NCI-H748 (cell line): ENCODE measurements at regions not wholly inside any gene's neighbourhood (a gene's known extent, or its start where the extent isn't known, plus 50 kb on each side); places are given as distances from the start of the nearest gene placed in this dataset.
A peak's percentile ranks its signal among the peaks of the same experiment; 100 is the strongest.

Experiments
- DNase-seq: peaks from one replicate; lab custom pipeline; 2025; ENCODE audit not compliant: unreplicated experiment; lab: John Stamatoyannopoulos, UW

DNA sequence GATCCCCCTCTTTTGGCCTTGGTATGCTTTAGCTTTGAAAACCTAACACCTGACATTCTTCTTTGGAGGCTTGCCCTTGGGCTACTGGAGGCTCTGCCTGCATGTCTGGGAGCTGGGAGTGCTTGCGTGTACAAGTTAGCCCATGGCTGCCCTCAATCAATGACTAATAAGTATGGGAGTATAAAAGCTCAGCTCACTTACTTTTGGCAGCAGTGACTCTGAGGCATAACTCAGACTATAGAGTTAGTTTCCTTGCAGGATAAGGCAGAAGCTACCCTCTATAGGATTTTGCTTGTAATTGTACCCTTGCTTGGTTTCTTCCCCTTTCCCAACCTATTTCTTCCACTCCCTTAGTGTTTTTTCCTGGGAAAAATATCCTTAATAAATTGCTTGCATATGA, 247.9 kb downstream of the PPP1R2C start:
- peak; percentile 5 for DNase-seq

GRCh38 chrX:42524379-42524778, 253.6 kb downstream of the PPP1R2C start:
- no peak for DNase-seq

- no peak for DNase-seq
Observed at GRCh38 chrX:42519666-42520231, 258.2 kb downstream of the PPP1R2C start.

GRCh38 chrX:42515939-42516338, 262.0 kb downstream of the PPP1R2C start:
- DNase-seq = no peak

DNA sequence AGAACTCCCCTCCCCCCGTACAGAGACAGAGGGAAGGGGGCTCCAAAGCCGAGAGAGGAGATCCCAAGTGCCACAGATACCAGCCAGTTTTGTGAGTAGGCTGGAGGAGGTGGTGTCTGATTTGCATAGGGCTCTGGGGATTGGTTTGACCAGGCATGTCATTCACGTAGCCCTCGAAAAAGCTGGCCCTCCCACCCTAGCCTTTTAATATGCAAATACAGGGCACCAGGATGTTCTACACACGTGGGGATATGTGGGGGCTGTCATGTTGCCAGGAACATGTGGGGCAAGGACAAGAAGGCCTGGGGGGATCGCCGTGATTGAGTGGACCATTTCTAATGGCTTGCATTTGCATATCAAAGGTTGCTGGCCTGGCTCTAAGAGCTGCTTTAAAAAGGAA, 272.9 kb downstream of the PPP1R2C start:
- DNase-seq = no peak

GRCh38 chrX:42499620-42500019, 278.3 kb downstream of the PPP1R2C start:
- DNase-seq = no peak

GRCh38 chrX:42497356-42497755, 280.6 kb downstream of the PPP1R2C start:
- DNase-seq = no peak

GRCh38 chrX:42496239-42496638, 281.7 kb downstream of the PPP1R2C start:
- peak; percentile 9 for DNase-seq

DNA sequence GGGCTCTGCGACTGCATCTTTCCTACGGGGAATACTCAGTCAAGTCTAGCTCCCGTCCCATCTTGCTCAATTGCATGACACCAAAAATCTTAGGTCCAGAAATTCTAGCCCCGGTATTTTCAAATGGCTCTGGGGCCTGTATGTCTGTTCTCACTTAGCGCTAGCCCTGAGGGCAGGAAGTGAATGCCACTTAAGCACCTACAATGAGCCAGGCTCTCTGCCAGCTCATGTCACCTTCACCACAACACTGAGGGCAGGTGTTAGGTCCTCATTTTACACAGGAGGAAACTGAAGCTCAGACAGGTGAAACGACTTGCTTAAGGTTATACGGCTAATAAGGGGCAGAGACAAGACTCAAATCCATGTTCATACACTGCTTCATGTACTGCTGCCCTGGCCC, 282.8 kb downstream of the PPP1R2C start:
- peak; percentile 88 for DNase-seq

DNA sequence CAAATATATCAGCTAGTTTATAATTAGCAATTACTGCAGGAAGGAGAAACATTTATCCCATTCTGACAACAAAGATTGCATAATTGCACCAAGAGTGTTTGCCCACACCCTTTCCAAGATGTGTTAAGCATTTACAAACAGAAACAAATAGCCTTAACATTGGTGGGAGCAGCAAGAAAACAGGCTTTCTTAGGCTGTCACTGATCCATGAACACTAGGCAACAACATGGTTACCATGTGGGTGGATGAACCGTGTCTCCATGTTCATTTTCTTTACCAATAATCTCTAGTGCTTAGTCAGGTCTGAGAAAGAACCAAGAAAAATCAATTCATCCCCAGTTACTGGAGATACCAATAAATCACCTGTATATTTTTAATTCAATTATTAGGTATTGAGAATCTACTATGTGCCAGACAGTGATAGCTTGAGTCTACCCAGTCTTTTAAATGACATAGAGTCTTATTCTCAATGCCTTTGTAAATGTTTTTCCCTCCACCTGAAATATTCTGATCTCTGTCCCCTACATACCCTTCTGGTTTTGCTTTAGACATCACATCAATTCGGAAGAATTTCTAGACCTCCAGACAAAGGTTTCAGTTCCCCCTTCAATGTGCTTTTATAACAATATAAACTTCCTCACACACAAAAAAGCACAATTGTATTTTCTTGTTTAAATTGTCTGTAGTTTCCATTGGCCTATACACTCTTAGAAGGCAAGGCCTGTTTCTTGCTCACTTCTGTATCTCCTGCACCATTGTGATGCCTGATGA, 286.6 kb downstream of the PPP1R2C start:
- DNase-seq = peak; percentile 34

DNA sequence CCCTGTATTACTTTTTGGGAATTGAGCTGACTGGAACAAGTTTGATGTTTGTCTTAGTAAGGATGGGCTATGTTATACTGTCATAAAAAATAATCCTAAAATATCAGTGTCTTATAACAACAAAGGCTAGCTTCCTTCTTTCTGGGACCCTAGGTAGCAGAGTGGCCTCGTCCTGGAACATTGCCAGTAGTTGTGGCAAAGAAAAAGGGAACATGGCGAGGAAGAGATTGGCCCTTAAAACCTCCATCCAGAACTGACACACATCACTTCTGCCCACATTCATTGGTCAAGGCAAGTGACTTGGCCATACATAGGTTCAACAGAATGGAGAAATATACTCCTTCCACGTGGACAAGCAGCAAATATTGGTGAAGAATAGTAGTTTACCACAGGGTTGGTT, 287.9 kb downstream of the PPP1R2C start:
- DNase-seq = no peak

- DNase-seq = peak; percentile 18
Observed at GRCh38 chrX:42485601-42486000, 292.4 kb downstream of the PPP1R2C start.

- DNase-seq = no peak
Observed at GRCh38 chrX:42484233-42484632, 293.7 kb downstream of the PPP1R2C start.

DNA sequence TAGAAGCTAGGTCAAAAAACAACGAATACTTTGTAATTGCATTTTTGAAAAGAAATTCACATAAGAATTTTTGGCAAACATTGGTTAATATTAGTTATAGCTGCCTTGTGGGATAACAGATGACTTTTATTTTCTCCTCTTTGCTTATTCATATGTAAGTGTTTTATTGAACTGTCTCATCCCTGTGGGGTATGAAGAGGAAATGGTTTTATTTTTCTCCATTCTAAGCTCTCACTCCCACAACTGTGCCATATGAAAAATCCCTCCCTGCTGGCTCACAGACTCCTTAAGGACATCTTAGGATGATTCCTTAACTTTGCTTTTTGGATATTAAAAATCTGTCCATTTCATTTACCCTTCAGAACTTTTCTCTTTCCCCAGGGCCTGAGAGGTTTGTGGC, 300.6 kb downstream of the PPP1R2C start:
- no peak for DNase-seq

DNA sequence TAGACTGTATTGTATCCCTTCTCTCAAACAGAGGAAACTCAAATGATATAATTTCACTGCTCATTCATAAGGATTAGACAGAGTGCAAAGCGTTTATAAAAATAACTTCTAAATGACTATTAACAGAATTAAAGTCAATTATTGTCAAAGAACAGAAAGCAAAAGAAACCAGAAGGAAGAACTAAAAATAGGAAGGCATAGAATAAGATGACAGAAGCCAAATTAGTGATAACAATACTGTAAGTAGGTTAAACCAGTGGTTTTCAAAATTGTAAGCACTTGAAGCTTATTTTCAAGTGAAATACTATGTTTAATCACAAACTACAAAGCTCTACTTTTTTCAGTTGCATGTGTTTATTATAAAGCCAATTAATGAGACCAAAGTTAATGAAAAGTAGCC, 305.2 kb downstream of the PPP1R2C start:
- DNase-seq = no peak

DNA sequence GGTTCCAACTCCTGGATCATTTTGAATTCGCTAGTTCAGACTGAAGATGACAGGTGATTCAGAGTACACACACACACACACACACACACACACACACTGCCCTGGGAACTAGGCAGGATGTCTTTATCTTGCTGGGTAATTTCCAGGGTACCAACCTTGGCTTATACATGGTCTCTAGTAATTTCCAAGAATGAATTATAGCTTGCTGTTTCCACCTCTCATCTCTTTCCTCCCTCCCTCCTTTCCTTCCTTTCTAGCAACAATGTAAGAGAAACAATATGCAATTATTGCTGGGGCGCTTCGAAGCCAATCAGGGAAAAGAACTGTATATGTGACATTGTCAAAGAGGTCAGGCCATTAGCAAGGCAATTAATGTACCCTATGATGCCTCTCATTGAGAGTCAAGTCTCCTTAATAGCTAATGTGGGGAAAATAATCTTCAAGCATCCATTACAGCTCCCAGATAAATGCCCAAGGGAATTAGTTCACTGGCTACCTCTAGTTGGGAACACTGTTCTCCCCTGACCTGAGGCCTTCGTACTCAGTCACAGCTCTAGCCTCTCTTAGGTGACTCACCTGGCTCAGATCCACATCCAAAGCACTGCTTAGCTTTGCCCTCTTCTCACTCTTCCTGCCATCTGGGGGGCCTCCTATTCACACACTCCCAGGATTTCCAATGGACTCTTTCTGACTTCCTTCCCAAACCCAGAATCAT, 311.5 kb downstream of the PPP1R2C start:
- DNase-seq = no peak

DNA sequence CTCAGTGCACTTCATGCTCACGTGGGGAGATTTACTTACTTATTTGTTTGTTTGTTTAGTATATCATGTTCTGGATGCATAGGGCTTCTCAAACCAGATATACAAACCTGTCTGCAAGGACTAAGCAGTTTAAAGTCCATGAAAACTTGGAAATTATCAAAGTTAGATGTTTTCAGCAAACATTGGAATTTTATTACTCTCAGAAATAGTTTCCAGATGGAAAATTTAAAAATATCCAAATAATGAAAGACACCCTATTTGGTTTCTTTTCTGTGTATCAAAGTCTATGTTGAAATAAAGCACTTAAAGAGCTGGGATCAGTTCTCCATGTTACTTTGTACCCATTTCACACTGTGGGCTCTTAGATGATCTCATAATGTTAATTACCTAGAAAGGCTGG, 312.1 kb downstream of the PPP1R2C start:
- no peak for DNase-seq

DNA sequence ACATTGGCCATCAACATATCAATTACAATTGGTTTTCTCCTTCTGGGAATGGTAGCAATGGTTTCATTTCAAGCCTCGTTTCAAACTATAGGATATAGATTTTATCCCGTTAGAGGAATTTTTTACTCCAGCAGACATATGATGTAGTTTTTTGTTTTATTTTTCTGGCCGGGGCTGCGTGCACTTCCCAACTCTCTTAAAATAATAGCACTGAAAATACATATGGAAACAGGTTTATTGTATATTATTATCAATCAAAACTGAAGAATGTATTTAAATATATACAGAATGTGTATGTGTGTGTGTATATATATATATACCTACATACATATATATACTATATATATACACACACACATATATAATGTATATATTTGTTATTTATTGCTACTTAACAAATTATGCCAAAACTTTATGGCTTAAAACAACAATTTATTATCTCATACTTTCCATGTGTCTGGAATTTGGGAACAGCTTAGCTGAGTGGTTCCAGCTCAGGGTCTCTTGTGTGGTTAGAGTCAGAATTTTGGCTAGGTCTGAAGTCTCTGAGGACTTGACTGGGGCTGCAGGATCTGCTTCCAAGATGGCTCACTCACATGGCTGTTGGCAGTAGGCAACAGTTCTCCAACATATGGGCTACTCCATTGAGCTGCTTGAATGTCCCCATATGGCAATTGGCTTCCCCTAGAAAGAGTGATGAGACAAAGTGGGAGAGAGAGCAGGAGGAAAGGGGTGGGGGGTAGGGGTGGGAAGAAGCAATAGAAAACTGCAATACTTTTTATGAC, 314.1 kb downstream of the PPP1R2C start:
- no peak for DNase-seq

GRCh38 chrX:42462917-42463316, 315.0 kb downstream of the PPP1R2C start:
- no peak for DNase-seq

DNA sequence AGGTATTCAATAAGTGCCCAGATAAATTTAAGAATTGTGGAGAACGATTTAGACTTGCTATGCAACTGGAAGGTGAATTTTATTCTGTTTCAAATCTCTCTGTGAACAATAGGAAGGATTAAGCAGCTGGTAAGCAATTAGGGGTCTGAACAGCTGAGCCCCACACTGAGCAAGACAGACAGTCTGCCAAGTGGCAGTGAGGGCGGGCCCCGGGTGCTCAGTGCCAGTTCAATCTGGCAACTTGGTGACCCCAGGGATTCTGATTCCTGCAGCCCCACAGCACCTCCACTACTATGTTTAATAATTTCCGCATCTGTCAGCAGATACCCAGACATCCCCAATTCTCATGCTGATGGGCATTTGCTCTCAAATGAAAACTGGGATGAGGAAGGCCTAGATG, 317.3 kb downstream of the PPP1R2C start:
- DNase-seq = no peak

- peak; percentile 71 for DNase-seq
Observed at GRCh38 chrX:42459735-42460134, 318.2 kb downstream of the PPP1R2C start.
